HG02610 (cell line): ENCODE measurements at regions not wholly inside any gene's neighbourhood (a gene's known extent, or its start where the extent isn't known, plus 50 kb on each side); places are given as distances from the start of the nearest gene placed in this dataset.
"Not testable (repeated sequence)": the region's sequence is repeated elsewhere in the genome, so short reads cannot be mapped to it uniquely, and the experiment has no call there.

Experiments used
- ATAC-seq: cut with Tn5 transposase; IDR thresholded peaks from one replicate; pipeline ENCODE4 v1.9.1; 2021; ENCODE audit warnings: mild to moderate bottlenecking, moderate library complexity; ENCODE audit not compliant: unreplicated experiment

- no peak for ATAC-seq
Measured at GRCh38 chr5:2849429-2849828, 98.0 kb upstream of the IRX2 start.

GRCh38 chr5:2848619-2849018, 97.1 kb upstream of the IRX2 start:
- ATAC-seq, result no peak

DNA sequence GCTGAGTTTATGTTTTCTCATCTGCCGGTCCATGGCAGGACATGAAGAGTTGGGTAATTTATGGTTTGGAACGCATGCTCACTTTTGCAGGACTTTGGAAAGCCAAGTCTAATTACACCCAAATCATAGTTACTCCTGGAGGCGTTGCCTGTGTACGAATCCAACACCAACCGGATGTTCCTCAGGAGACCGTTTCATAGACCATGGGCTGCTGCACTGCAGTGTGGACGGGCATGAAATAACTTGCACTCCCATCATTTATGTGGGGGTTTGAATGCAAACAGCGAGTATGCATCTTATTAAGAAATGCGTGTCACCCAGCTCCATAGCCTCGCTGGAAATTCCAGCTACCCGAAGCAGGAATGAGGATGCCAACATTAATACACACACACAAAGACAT, 96.1 kb upstream of the IRX2 start:
- ATAC-seq, result no peak

DNA sequence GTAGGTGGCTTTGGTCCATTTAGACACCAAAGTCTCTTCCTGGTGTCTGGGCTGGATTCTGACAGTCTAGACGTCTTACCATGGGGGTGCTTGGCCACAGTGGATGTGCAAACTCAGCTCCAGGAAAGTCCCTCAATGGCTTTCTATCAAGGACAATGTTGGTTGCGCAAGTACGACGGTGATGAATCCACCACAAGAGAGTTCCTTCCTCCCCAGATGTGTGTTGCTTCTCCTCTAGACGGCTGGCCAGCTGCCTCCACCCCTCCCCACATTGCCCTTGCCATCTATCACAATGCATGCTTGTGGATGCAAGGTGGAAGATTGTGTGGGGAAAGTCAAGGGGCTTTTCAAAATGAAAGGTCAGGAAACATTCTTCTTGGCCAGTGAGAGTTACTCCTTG, 89.7 kb upstream of the IRX2 start:
- no peak for ATAC-seq

- ATAC-seq, result no peak
Measured at GRCh38 chr5:2840372-2840915, 89.0 kb upstream of the IRX2 start.

DNA sequence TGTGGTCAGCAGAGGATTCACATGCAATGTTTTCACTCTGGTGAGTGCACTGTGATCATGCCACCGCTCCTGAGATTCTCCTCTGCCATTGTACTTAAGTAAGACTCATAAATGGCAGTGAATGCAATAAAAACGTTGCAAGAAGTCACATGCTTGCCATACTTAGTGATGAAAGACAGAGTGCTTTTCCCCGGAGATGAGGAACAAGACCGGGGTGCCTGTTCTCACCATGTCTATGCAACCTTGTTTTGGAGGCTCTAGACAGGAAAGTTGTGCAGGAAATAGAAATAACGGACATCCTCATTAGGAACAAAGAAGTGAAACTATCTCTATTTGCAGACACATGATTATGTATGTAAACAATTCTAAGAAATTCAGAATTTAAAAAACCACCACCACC, 84.7 kb upstream of the IRX2 start:
- ATAC-seq, result no peak

DNA sequence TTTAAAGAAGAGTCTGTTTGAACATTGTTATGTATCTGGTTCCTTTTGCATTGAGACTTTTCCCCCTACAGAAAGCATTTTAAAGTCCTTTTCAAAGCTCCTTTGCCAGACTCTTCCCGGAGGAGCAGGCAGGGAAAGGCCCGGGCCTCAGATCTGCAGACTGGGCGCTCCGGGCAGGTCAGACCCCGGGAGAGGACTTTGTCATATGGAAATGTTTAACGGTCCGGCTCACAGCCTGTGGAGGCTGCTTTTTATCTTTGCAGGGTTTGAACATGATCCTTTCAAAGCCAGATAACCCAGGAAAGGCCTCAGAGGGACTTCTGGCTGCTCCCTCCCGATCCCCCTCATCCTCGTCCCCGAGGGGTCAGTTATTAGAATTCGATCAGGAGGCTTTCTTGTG, 82.1 kb upstream of the IRX2 start:
- no peak for ATAC-seq

DNA sequence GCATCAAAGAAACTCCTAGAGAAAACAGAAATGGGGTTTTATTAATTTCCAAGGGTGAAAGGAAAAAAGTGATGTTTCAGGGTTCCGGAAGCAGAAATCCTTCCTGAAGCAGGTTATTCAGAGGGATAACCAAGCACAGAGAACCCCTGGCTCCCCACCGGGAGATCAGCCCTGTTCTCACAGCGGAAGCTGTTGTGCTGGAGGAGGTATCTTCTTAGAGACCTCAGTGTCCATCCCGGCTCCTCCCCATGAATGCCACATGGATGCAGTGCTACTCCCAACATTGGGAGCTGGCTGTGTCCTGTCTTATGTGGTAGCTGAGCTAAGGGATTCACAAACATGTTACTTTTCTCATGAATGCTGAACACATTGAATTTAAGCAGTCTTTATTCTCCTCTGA, 80.9 kb upstream of the IRX2 start:
- ATAC-seq, result no peak

DNA sequence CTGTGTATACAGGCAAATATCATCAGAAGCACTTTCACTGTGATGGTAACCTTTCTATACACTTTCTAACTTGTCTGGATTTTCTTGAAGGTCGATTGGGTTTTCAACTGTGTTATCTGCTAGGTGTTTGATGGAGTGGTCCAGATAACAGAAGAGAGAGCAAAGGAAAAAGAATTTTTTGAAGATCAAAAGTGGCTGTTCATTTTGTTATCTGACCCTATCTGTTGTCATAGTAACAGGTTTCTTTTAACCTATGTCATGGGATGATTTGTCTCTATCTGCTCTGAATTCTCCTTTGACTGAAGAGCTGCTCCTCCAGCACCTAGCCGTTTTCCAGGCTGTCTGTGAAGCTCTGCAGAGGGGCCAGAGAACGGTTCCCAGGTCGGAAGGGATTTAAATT, 77.8 kb upstream of the IRX2 start:
- no peak for ATAC-seq

- ATAC-seq, result no peak
Measured at GRCh38 chr5:2818936-2819335, 67.5 kb upstream of the IRX2 start.

GRCh38 chr5:2817031-2817603, 65.6 kb upstream of the IRX2 start:
- ATAC-seq, result no peak

- ATAC-seq, result no peak
Measured at GRCh38 chr5:2813678-2814077, 62.2 kb upstream of the IRX2 start.

DNA sequence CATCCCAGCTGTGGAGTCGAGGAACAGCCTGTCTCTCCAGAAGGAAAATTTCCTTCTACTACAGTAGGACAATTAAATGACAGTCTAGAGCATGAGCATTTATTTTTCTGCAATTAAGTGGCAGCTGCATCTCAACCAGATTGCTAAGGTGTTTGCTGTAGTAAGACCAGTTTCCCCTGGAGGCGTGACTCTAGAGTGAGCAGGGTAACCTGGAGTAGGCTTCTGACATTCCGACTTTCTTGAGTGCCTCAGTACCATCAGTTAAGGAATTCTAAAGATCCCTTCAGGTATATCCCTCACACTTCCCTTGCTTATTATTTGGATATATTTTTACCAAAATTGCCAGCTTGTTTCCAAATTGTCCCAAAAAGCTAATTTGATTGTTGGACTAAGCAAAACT, 59.2 kb upstream of the IRX2 start:
- no peak for ATAC-seq

GRCh38 chr5:2807244-2807643, 55.8 kb upstream of the IRX2 start:
- ATAC-seq, result not testable (repeated sequence)

DNA sequence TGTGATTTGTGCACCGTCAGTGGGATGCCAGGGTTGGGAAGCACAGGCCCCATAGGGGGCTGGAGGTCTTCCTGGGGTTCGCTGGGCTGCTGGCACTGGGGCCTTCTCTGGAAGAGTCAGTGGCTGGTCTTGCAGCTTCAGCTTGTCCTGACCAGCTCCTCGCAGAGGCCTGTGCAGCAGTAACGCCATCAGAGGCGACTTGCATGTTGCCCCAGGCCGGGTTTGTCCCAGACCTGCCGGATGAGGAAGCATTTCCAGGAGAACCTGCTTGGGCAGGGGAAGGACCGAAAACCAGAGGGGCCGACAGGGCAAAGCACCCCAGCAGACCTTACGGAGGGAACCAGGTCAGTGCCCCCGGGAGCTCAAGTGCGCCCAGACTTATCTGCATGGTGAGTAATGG, 54.7 kb upstream of the IRX2 start:
- no peak for ATAC-seq

- no peak for ATAC-seq
Measured at GRCh38 chr5:2805080-2805479, 53.6 kb upstream of the IRX2 start.

- no peak for ATAC-seq
Measured at GRCh38 chr5:2803751-2804150, 52.3 kb upstream of the IRX2 start.

DNA sequence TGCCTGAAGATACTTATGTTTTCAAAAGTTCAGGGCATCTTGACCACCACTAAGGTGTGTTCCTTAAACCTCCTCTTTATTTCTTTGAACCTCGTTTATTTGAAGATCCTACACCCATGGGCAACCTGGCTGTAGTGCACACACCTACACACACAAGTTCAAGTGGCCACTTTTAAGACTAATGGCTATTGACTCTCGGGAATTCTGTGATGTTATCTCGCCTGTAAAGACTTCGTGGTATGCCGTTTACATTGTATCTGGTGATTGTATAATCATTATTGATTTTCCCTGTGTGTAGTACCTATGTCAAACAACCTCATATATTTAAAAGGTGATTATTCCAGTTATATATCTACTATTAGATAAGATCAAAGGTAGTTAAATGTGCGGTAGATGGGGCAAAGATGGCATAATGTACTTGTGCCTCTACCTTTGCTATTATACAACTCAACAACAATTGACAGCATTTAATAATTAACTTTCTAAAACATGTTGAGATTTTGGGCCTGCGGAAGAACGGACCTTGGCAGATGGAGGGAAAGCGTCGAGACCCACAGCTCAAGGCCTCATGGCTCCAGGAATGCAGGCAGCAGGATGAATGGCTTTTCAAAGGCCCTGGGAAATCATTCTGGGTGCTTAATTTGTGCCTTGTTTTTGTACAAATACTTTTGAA, 51.4 kb upstream of the IRX2 start:
- ATAC-seq, result no peak

DNA sequence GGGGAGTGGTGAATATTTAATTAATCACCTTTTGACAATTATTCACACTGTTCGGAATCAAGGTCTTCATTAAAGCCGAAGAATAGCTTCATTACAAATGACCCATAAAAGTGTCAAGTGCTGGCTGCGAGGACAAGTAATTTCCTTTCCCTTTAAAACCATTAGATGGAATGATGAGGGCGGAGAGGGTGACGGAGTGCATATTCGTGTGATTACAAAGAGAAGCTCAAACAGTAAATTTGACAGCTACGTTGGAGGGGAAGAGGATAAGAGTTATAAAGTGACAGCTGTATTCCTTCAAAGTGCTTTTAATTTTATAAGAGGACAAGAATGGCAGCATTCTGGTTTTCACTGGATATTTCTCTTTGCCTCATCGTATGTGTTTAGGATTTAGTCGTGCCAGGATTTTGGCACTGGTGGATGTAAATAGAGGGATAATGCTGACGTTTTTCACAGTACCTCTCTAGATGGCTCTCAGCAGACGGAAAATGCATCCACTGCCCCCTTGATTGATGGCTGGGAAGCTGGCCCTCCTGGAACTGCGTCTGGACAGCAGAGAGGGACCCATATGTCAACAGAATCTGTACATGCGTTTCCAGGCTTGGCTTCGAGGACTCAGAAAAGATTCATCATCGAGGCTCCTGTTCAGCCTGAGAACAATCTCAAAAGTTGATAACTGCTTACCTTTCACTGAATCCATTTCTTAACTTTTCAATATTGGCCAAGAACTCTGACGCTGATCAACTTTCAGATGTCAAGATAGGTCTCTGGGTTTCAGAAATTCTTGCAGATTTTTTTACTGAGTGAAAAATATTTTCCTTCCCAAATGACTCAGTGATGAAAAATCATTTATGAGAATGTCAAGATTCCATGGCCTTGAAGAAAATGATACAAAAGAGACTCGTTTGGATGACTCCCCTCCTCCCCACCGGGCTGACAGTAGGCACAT, 50.4 kb upstream of the IRX2 start:
- ATAC-seq, result no peak
